ENCODE measurements at regions not wholly inside any gene's neighbourhood (a gene's known extent, or its start where the extent isn't known, plus 50 kb on each side); places are given as distances from the start of the nearest gene placed in this dataset.
A peak's percentile ranks its signal among the peaks of the same experiment; 100 is the strongest.

- TF ChIP-seq POLR2AphosphoS5 (IDR thresholded peaks at IDR 0.05) (no peak), CTCF (IDR thresholded peaks at IDR 0.05) (peak in 3 of 4 experiments; percentile 16 to 36 (median 26)), POLR2A (IDR thresholded peaks at IDR 0.05) (no peak)
- Histone ChIP-seq H3K36me3 (no peaks in the 10 kb centered on the region), H3K4me3 (no peak overlapping the region), H3K4me1 (replicated peaks) (no peaks in the 10 kb centered on the region), H3K9me3 (no peaks in the 10 kb centered on the region), H3K27ac (no peak overlapping the region), H3K27me3 (replicated peaks; ENCODE audit: insufficient read depth) (no peaks in the 10 kb centered on the region)
- intact Hi-C loops (cut with DNase I): no loop called here
- no peak for DNase-seq (ENCODE audit: low spot score)
These were observed 253.6 kb downstream of the KIF20B start for GRCh38 chr10:89954787-89955566.

GRCh38 chr10:89959433-89960110, 258.2 kb downstream of the KIF20B start:
- H3K9me3 ChIP-seq: no peaks in the 10 kb centered on the region
- no peak for DNase-seq (ENCODE audit: low spot score)
- H3K4me1 ChIP-seq (replicated peaks): no peaks in the 10 kb centered on the region
- TF ChIP-seq CTCF (IDR thresholded peaks at IDR 0.05) (no peak), POLR2AphosphoS5 (IDR thresholded peaks at IDR 0.05) (no peak), POLR2A (IDR thresholded peaks at IDR 0.05) (no peak)
- H3K4me3 ChIP-seq: no peak overlapping the region
- WGBS: 85% methylated on average over 7 of the region's 7 CpGs
- H3K27ac ChIP-seq: no peak overlapping the region
- H3K36me3 ChIP-seq: no peaks in the 10 kb centered on the region
- no peaks in the 10 kb centered on the region for H3K27me3 ChIP-seq (replicated peaks; ENCODE audit: insufficient read depth)
- intact Hi-C loops (cut with DNase I): no loop called here

- Histone ChIP-seq H3K9me3 (no peaks in the 10 kb centered on the region), H3K4me1 (replicated peaks) (no peaks in the 10 kb centered on the region), H3K27ac (no peak overlapping the region), H3K4me3 (no peak overlapping the region), H3K27me3 (replicated peaks; ENCODE audit: insufficient read depth) (no peaks in the 10 kb centered on the region), H3K36me3 (no peaks in the 10 kb centered on the region)
- intact Hi-C loops (cut with DNase I): no loop called here
- TF ChIP-seq CTCF (IDR thresholded peaks at IDR 0.05) (no peak), POLR2AphosphoS5 (IDR thresholded peaks at IDR 0.05) (no peak), POLR2A (IDR thresholded peaks at IDR 0.05) (no peak)
- DNase-seq (ENCODE audit: low spot score): no peak
- 94% methylated on average over 2 of the region's 2 CpGs for WGBS
These were observed 262.2 kb downstream of the KIF20B start for GRCh38 chr10:89963451-89964102.

GRCh38 chr10:89966211-89966610, 264.8 kb downstream of the KIF20B start:
- no peak overlapping the region for H3K27ac ChIP-seq
- 78% methylated on average over 1 of the region's 1 CpG for WGBS
- intact Hi-C loops (cut with DNase I): no loop called here

More at GRCh38 chr10:89966211-89966610, 264.8 kb downstream of the KIF20B start:
- H3K4me1 ChIP-seq (replicated peaks): no peaks in the 10 kb centered on the region
- no peaks in the 10 kb centered on the region for H3K36me3 ChIP-seq
- H3K4me3 ChIP-seq: no peak overlapping the region
- H3K27me3 ChIP-seq (replicated peaks; ENCODE audit: insufficient read depth): no peaks in the 10 kb centered on the region
- no peaks in the 10 kb centered on the region for H3K9me3 ChIP-seq
- TF ChIP-seq POLR2AphosphoS5 (IDR thresholded peaks at IDR 0.05) (no peak), POLR2A (IDR thresholded peaks at IDR 0.05) (no peak), CTCF (IDR thresholded peaks at IDR 0.05) (no peak)
- DNase-seq (ENCODE audit: low spot score): no peak
